HG02763 (cell line): ENCODE measurements at regions not wholly inside any gene's neighbourhood (a gene's known extent, or its start where the extent isn't known, plus 50 kb on each side); places are given as distances from the start of the nearest gene placed in this dataset.

Experiments
- ATAC-seq: cut with Tn5 transposase; IDR thresholded peaks from one replicate; pipeline ENCODE4 v1.9.1; 2021; ENCODE audit warnings: mild to moderate bottlenecking, moderate library complexity; ENCODE audit not compliant: unreplicated experiment

- no peak for ATAC-seq
These were observed 294.3 kb upstream of the SETBP1 start for GRCh38 chr18:44386401-44386800.

GRCh38 chr18:44388329-44388728 lies 292.4 kb upstream of the SETBP1 start:
- no peak for ATAC-seq

DNA sequence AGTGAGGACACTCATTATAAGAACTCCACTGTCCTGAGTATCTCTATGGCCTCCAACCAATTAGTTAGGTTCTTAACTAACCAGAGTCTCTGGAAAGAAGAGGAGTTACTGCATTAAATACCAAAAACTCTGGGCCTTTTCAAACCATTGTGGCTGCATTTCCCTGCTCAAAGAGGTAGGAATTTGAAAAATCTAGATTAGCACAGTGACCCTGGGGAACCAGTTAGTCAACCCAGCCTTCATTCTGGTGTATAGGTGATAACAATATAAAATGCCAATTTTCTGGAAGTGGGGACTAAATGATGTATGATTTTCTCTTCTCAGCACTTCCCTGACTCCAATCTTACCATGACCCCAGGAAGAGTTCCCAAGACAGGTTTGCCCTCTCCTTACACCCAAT lies 287.8 kb upstream of the SETBP1 start:
- no peak for ATAC-seq

GRCh38 chr18:44393406-44393805 lies 287.3 kb upstream of the SETBP1 start:
- no peak for ATAC-seq

- ATAC-seq: no peak
These were observed 284.1 kb upstream of the SETBP1 start for GRCh38 chr18:44396550-44396949.

DNA sequence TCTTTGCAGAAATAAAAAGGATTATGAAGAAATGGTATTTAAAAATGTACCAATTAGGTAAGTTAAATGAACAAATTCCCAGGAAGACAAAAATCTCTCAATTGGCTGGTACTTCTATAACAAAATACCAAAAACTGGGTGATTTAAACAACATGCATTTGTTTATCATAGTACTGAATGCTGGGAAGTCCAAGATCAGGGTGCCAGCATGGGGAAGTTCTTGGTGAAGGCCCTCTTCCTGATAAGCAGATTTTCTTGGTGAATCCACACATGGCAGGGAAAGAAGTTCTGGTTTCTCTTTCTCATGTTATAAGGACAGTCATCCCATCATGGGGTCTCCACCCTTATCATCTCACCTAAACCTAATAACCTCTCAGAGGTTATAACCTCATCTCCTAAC lies 271.6 kb upstream of the SETBP1 start:
- no peak for ATAC-seq

DNA sequence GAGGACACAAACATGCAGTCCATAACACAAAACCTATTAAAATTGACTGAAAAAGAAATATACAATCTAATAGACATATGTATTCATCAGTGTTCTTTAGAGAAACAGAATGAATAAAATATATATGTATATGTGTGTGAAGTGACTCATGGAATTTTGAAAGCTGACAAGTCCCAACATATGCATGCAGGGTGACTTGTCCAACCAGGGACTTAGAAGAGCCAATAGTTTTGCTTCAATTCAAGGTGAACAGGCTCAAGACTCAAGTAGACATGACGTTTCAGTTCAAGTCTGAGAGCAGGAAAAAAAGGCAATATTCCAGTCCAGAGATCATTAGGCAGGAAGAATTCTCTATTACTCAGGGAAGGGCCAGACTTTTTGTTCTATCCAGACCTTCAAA lies 271.2 kb upstream of the SETBP1 start:
- no peak for ATAC-seq

DNA sequence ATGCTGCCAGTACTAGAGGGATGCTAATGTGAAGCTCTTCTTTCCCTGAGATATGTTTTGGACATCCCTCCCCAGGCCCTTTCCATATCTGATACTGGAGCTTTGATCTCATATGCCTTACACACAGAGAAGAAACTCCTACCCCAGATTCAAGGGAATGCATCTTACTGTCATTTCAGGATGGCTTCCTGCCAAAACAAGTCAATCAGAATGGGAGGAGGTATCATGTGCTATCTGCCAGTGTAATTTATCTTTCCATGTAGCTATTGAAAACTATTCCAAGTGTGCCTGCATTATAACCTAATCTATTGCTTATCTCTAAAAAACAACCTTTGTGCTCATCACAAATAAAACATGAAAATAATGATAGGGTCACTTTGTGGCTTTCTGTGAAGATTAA lies 269.9 kb upstream of the SETBP1 start:
- ATAC-seq: no peak

GRCh38 chr18:44411262-44411905 lies 269.3 kb upstream of the SETBP1 start:
- no peak for ATAC-seq

DNA sequence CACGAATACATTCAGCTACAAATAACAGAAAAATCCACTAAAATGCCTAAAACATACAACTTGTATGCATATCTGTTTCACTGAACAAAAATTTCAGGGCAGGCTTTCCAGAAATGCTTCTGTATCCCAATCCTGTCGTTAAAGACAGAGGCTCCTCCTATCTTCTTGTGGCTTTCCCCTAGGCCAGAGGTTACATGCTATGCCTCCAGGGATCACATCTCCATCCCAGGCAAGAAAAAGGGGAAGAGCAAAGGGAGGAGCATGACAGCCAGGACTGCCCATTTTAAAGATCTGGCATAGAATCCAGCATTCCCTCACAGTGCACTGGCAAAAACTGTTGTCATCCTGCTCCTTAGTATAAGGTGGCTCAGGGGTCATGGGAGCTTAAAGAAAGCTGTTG lies 268.7 kb upstream of the SETBP1 start:
- no peak for ATAC-seq

DNA sequence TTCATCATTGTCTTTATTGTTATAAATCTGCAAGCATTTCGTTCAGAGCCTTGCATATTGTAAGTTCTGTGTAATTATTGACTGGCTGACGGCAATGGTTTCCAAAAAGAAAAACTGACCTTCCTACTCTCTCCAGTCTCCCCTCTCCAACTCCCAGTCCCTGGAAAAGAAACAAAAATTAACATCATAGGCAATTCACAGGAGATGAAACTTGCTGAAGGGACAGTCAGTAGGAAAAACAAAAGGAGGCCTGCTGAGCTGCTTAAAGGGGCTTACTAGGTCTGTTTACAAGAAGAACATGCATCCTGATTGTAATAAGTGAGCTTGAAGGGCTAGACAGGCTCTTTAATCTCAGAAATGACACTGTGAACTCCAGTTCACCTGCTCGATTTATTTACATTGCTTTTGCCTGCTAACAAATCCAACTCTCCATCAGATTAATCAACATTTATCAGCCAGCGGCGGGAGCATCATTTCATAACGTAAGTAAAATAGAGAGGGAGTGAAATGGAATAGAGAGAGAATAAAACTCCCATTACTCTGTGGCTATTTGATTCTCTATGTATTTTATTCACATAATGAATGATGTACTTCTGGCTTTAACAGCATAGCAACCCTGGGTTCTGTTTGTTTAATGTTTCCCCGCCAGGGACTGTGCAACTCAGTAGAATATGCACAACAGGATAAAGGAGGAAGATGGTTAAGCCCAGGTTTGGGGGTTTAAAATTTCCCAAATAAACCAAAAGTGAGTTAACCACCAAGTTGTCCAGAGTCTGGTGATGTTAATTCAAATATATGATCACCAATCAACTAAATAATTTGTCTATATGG lies 256.7 kb upstream of the SETBP1 start:
- ATAC-seq: no peak

DNA sequence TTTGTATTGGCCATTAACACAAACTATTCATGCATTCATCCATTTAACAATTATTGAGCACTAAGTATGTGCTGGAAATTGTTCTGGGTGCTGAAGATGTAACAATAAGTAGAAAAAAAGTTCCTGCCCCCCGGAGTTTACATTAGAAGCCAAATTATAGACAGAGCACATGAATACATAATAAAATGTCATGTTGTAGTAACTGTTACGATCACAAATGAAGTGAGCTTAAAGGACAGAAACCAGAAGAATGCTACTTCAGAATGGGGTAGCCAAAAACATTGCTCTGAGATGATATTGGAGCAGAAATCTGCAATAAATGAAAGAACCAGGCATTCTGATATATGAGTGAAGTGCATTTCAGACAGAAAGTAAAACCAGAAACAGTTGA lies 256.0 kb upstream of the SETBP1 start:
- ATAC-seq: no peak

DNA sequence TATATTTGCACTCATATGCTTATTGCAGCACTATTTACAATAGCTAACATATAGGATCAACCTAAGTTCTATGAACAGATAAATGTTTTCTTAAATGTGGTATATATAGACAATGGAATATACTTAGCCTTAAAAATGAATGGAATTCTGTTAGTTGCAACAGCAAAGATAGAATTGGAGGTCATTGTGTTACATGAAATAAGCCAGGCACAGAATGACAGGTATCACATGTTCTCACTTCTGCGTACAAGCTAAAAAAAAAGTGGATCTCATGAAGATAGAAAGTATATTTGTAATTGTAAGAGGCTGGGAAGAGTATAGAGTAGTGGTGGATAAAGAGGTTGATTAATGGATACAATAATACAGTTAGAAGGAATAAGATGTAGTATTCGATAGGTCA lies 255.5 kb upstream of the SETBP1 start:
- no peak for ATAC-seq

DNA sequence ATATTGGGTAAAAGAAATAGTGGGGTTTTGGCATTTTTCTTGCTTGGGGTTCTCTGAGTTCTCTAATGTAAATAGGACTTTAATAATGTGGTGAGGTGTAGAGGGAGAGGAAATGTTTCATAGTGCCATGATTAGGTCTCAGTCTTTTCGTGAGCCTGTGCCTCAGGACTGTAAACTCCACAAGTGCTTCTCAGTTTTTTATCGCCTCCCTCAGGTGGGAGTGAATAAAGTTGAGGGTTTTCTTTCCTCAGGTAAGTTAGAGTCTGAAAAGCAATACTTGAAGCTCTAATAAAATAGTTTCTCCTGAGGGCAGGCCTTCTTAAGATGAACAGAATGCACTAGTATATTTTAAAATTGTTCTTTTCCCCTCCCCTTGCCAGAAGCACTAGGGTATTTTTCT lies 243.1 kb upstream of the SETBP1 start:
- ATAC-seq: no peak

DNA sequence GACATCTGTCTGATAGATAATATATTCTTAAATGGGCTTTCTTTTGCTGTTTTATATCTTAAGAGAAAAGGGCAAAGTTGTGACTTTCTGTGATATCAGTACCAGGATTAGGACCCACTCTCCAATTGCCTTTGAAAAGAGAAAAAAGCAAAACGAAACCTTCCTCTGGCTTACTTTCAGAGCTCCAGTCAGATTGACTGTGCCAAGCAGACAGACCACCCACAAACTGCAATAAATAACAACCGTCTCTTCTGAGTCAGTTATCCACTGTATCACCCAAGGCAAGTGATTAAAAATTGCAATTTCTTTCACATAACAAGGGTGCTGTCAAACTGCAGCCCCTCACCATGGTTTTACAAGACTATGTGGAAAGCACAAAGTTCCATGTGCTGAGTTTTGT lies 230.5 kb upstream of the SETBP1 start:
- no peak for ATAC-seq

GRCh38 chr18:44452346-44452745 lies 228.3 kb upstream of the SETBP1 start:
- no peak for ATAC-seq

- no peak for ATAC-seq
These were observed 227.2 kb upstream of the SETBP1 start for GRCh38 chr18:44453505-44453904.

- no peak for ATAC-seq
These were observed 221.9 kb upstream of the SETBP1 start for GRCh38 chr18:44458777-44459176.

GRCh38 chr18:44464398-44465180 lies 216.1 kb upstream of the SETBP1 start:
- no peak for ATAC-seq

DNA sequence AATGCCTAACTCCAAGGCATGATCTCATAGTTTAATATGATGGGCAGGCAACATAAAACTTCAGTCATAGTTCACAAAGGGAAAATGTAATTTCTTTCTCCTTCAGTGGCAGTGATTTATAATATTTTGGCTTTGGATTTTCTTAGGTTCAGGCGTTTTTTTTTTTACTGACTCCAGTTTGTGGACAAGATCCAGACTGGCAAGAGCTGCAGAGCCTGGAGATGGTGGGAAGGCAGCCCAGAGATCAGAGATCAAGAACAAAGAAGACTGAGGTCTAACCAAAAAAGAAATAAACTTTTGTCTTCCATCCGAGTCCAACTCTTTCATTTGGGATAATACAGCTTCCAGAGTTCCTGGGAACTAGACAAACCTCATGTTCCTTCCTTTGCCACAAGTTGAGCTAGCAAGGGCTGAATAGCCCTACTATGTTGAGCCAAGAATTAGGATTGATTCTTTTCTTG lies 215.3 kb upstream of the SETBP1 start:
- no peak for ATAC-seq

DNA sequence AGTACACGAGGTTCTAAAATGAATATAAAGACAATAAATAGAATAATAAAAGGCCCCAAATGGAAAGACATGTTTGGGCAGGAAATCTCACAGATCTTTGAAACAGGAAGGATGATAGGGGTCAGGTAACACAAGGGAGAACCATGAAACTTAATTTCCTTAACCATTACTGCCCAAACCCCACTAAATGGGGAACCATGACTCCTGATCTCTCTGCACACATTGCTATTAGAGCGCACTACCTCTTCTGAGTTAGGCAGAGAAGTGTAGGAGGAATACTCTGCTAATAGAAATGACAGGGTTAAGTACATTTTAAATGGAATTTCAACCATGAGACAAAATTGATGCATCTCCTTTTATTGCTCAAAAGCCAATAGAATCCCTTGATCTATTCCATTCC lies 213.7 kb upstream of the SETBP1 start:
- no peak for ATAC-seq

GRCh38 chr18:44467718-44468117 lies 213.0 kb upstream of the SETBP1 start:
- no peak for ATAC-seq
